ENCODE measurements at regions not wholly inside any gene's neighbourhood (a gene's known extent, or its start where the extent isn't known, plus 50 kb on each side); places are given as distances from the start of the nearest gene placed in this dataset.

DNA sequence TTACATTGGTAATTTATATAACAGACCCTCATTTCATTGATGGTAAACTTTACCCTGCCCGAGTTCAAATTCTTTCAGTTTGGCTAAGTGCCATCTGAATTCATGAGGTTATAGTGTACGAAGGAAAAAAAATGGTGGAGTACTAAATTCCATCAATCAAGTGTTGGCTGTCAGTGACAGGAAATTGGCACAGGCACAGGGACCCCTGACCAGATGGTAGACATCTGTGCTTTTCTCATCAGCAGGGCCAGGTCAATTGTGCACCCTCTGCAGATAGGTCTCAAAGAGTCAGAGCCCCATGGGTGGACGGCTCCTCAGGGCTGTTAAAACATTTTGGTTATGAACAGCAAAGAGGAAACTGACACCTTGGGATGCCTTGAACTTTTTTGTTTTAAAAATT lies 439.2 kb downstream of the SETBP1 start:
- peaks cover 3% of the 10 kb centered on the region for H3K27me3 Mint-ChIP-seq
- ATAC-seq (ENCODE audit: low read depth) (no peak), DNase-seq (no peak)
- POLR2A ChIA-PET: no interaction called here
- H3K4me1 Mint-ChIP-seq: no peaks in the 10 kb centered on the region
- no peaks in the 10 kb centered on the region for H3K9me3 Mint-ChIP-seq
- H3K36me3 Mint-ChIP-seq: no peaks in the 10 kb centered on the region
- no peak overlapping the region for H3K4me3 Mint-ChIP-seq
- no peak overlapping the region for H3K27ac Mint-ChIP-seq

DNA sequence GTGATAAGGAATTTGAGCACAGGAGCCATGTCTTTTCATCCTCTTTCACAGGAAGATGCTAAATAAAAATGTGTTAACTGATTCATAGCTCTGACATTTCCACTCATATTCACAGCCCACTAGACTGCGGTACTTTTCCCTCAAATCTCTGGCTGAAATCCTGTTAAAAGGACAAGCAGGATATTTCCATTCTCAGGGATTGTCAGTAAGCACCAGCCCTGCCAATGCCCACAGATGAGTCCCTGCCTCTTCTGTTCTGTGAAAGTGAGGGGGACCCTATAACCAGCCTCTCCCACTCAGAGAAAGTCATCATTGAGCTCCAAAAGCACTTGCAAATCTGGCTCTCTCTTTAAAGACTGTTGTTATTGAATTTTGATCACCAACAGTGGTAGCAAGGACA lies 440.5 kb downstream of the SETBP1 start:
- H3K27ac Mint-ChIP-seq: no peak overlapping the region
- no peak overlapping the region for H3K4me3 Mint-ChIP-seq
- H3K36me3 Mint-ChIP-seq: no peaks in the 10 kb centered on the region
- POLR2A ChIA-PET: no interaction called here
- no peak for DNase-seq
- no peaks in the 10 kb centered on the region for H3K4me1 Mint-ChIP-seq
- ATAC-seq (ENCODE audit: low read depth): no peak
- H3K27me3 Mint-ChIP-seq: peaks cover 2% of the 10 kb centered on the region
- no peaks in the 10 kb centered on the region for H3K9me3 Mint-ChIP-seq

DNA sequence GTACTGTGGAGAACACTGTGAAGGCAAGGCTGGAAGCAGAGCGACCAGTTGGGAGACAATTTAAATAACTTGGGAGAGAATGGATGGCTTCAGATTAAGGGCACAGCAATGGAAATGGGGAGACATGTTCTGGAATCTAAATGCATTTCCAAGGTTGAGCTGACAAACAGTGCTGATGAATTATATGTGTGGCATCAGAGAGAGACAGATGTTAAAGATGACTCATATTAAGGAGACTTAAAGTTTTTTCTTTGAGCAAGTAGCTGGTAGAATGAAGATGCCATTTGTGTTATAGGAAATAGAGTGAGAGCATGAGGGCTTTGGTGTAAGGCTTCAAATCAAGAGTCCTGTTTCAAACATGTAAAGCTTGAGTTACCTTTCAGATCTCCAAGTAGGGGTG lies 441.8 kb downstream of the SETBP1 start:
- no peaks in the 10 kb centered on the region for H3K27me3 Mint-ChIP-seq
- H3K4me3 Mint-ChIP-seq: no peak overlapping the region
- H3K9me3 Mint-ChIP-seq: no peaks in the 10 kb centered on the region
- no peaks in the 10 kb centered on the region for H3K4me1 Mint-ChIP-seq
- POLR2A ChIA-PET: no interaction called here
- no peak for ATAC-seq (ENCODE audit: low read depth)
- H3K36me3 Mint-ChIP-seq: no peaks in the 10 kb centered on the region
- DNase-seq: no peak
- no peak overlapping the region for H3K27ac Mint-ChIP-seq

DNA sequence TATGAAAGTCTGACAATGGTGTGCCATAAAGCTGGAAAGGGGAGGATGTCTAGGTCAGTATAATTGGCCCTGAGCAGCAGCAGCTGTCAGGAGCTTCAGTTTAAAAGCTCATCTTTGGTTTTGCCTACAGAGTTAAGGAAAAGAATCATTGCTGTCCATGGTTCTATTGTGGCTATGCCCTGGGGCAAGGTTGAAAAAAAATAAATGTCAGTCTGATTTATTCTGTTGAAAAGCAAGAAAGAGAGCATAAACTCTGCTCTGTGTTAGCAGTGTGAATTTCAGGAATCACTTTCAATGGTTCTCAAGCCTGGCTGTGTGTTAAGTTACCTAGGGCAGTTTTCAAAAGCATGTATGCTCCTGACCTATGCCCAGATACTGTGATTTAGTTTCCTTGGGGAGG lies 446.7 kb downstream of the SETBP1 start:
- DNase-seq: no peak

DNA sequence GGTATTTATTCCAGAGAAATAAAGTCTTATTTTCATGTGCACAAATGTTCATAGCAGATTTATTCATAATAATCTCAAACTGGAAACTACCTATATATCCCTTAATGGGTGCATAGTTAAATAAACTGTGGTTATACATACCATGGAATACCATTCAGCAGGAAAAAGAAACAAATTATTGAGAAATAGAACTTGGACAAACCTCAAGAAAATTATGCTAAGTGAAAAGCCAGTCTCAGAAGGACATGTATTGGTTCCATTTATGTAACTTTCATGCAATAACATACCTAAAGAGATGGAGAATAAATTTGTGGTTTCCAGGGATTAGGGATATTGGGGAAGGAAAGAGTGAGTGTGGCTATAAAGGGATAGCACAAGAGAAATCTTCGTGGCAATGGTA lies 452.6 kb downstream of the SETBP1 start:
- ATAC-seq (ENCODE audit: low read depth) (no peak), DNase-seq (no peak)
- H3K4me3 Mint-ChIP-seq: no peak overlapping the region
- POLR2A ChIA-PET: no interaction called here
- H3K4me1 Mint-ChIP-seq: no peaks in the 10 kb centered on the region
- H3K27me3 Mint-ChIP-seq: no peaks in the 10 kb centered on the region
- no peaks in the 10 kb centered on the region for H3K36me3 Mint-ChIP-seq
- no peaks in the 10 kb centered on the region for H3K9me3 Mint-ChIP-seq
- H3K27ac Mint-ChIP-seq: no peak overlapping the region

More for the DNA sequence above, 446.7 kb downstream of the SETBP1 start:
- H3K4me1 Mint-ChIP-seq: no peaks in the 10 kb centered on the region
- no peaks in the 10 kb centered on the region for H3K9me3 Mint-ChIP-seq
- H3K4me3 Mint-ChIP-seq: no peak overlapping the region
- no peaks in the 10 kb centered on the region for H3K36me3 Mint-ChIP-seq
- H3K27ac Mint-ChIP-seq: no peak overlapping the region
- H3K27me3 Mint-ChIP-seq: no peaks in the 10 kb centered on the region
- POLR2A ChIA-PET: no interaction called here
- ATAC-seq (ENCODE audit: low read depth): no peak

DNA sequence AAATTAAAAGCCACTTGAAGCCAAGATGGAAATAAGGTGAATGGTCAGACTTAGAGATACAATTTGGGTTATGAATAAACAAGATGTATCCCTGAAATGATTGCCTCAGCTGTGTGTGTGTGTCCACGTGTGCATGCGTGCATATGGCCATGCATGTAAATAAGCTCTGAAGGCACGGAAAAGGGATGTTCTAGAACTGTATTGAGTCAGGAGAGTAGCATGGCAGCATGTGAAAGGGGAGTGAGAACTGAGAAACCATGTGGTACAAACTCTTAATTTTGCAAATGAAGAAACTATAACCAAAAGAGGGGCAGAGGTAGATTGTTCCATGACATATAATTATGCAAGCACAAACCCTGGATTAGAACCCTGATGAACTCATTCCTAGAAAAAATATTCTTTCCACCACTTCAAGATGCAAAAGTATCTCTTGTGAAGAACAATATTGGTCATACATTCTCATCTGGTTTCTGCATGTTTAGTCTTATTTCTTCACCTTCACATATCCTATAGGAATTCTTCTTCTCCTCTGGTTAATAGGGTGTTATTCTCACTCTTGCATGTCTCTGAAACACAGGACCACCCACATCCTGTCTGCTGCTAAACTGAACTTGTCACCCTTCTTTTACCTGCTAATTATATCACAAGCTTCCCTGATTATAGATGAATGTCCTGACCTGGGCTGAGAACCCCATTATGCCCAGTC lies 455.8 kb downstream of the SETBP1 start:
- DNase-seq: no peak
- POLR2A ChIA-PET: no interaction called here

DNA sequence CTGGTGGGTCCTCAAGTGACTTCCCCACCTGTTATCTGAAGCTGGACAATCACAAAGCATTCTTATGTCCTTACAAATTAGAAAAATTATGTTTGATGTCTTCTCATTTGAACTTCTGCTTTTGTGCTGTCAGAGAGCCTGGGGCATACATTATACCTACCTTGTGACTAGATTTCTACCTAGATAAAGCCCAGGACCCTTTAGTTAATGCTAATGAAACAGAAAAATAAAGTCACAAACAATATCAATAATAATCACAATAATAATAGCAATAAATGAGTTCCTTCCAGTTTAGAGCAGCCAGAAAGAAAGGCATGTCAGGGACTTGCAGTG lies 456.4 kb downstream of the SETBP1 start:
- Mint-ChIP-seq H3K4me1 (no peaks in the 10 kb centered on the region), H3K4me3 (no peak overlapping the region), H3K9me3 (no peaks in the 10 kb centered on the region), H3K36me3 (no peaks in the 10 kb centered on the region), H3K27me3 (no peaks in the 10 kb centered on the region), H3K27ac (no peak overlapping the region)
- DNase-seq: no peak
- POLR2A ChIA-PET: no interaction called here
- ATAC-seq (ENCODE audit: low read depth): no peak

More for the DNA sequence above, 455.8 kb downstream of the SETBP1 start:
- Mint-ChIP-seq H3K27me3 (no peaks in the 10 kb centered on the region), H3K27ac (no peak overlapping the region), H3K36me3 (no peaks in the 10 kb centered on the region), H3K9me3 (no peaks in the 10 kb centered on the region), H3K4me1 (no peaks in the 10 kb centered on the region), H3K4me3 (no peak overlapping the region)
- no peak for ATAC-seq (ENCODE audit: low read depth)

DNA sequence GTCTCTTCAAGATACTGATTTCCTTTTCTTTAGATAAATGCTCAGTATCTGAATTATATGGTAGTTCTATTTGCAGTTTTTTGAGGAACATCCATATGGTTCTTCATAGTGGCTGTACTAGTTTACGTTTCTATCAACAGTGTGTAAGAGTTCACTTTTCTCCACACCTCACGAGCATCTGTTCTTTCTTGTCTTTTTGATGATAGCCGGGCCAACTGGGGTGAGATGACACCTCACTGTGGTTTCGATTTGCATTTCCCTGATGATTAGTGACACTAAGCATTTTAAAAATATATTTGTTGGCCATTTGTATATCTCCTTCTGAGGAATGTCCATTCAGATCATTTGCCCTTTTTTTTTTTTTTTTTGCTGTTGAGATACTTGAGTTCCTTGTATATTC lies 458.8 kb downstream of the SETBP1 start:
- H3K27ac Mint-ChIP-seq: no peak overlapping the region
- POLR2A ChIA-PET: no interaction called here
- ATAC-seq (ENCODE audit: low read depth) (no peak), DNase-seq (no peak)
- no peak overlapping the region for H3K4me3 Mint-ChIP-seq
- H3K9me3 Mint-ChIP-seq: no peaks in the 10 kb centered on the region
- H3K36me3 Mint-ChIP-seq: no peaks in the 10 kb centered on the region
- no peaks in the 10 kb centered on the region for H3K4me1 Mint-ChIP-seq
- H3K27me3 Mint-ChIP-seq: no peaks in the 10 kb centered on the region

DNA sequence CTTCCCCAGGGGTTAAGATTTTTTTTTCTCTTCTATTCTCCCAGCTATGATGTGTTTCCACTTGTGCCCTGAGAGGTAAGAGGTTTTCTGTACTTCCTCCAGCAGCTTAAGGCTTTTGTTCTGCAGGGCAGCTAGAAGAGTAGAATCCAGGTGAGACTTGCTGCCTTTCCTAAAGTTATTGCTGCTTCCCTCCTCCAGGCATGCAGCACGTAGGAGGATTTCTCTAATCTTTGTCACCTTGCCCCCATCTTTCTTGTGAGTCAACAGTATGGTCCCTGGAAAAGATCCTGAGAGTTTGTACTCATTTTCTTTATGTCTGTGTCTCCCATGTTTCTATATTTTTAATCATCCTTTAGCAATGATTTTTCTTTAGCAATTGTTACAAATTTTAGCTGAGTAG lies 462.2 kb downstream of the SETBP1 start:
- no peaks in the 10 kb centered on the region for H3K36me3 Mint-ChIP-seq
- H3K27ac Mint-ChIP-seq: no peak overlapping the region
- no peak overlapping the region for H3K4me3 Mint-ChIP-seq
- H3K27me3 Mint-ChIP-seq: no peaks in the 10 kb centered on the region
- no peak for ATAC-seq (ENCODE audit: low read depth)
- POLR2A ChIA-PET: no interaction called here
- no peak for DNase-seq
- H3K4me1 Mint-ChIP-seq: no peaks in the 10 kb centered on the region
- no peaks in the 10 kb centered on the region for H3K9me3 Mint-ChIP-seq

DNA sequence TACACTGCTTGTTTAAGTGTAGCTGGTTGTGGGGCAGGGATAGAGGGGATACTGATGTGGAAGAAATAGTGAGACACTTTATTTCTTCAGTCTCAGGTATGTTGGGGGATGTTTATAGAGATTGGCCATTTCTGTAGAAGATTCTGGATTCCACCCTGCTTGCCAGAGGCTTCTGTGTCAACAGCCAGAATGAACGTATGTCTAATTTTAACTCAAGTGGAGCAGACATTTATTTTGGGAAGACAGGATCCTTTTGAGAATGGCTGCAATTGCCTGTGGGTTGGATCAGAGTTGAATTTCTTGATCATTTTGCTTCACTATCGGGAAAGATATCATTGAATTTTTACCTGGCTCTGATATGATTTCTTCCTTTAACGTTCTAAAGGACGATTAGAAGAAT lies 465.6 kb upstream of the SLC14A2 start:
- no peak overlapping the region for H3K4me3 Mint-ChIP-seq
- no peaks in the 10 kb centered on the region for H3K36me3 Mint-ChIP-seq
- DNase-seq (no peak), ATAC-seq (ENCODE audit: low read depth) (no peak)
- H3K27ac Mint-ChIP-seq: no peak overlapping the region
- POLR2A ChIA-PET: no interaction called here
- no peaks in the 10 kb centered on the region for H3K9me3 Mint-ChIP-seq
- no peaks in the 10 kb centered on the region for H3K27me3 Mint-ChIP-seq
- no peaks in the 10 kb centered on the region for H3K4me1 Mint-ChIP-seq

DNA sequence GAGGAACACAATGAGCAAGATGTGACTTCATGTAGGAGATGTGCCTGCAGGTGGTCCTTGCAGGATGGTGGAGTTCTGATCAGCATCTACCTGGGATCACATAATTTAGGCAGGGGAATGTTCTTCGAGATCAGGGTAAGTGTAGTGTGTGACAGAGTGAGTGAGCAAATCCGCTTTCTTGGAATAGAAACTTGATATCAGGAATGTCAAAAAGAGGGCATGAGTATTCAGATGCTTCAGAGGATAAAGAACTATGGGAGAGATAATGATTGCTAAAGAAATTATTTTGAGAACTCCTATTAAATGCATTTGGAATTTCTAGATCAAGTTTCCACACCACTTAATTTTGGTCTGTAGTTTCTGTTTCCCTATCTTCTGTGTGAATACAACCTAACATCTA lies 463.6 kb upstream of the SLC14A2 start:
- Mint-ChIP-seq H3K4me1 (no peaks in the 10 kb centered on the region), H3K4me3 (no peak overlapping the region), H3K27me3 (no peaks in the 10 kb centered on the region), H3K36me3 (no peaks in the 10 kb centered on the region), H3K27ac (no peak overlapping the region), H3K9me3 (no peaks in the 10 kb centered on the region)
- POLR2A ChIA-PET: no interaction called here
- DNase-seq: no peak
- ATAC-seq (ENCODE audit: low read depth): no peak

DNA sequence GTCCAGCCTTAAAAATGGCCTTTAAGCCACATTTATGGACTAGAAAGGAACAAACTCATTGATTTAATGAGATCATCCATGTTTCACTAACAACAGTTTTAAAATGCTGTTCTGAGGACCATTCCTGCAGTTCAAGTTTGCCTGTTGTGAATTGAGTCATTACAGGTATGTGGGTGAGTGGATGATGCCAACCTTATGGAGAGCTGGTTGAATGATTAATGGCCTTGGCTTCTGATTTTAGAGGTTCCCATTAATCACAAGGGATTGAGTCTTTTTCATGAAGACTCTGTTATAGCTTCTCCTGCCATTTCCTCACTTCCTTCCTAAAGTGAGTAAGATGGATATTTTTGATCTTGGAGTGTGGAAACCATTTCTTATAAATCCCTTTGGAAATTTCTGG lies 459.8 kb upstream of the SLC14A2 start:
- Mint-ChIP-seq H3K27ac (no peak overlapping the region), H3K9me3 (peaks cover 2% of the 10 kb centered on the region), H3K4me3 (no peak overlapping the region), H3K27me3 (peaks cover 2% of the 10 kb centered on the region), H3K4me1 (no peaks in the 10 kb centered on the region), H3K36me3 (no peaks in the 10 kb centered on the region)
- POLR2A ChIA-PET: no interaction called here
- DNase-seq: no peak
- no peak for ATAC-seq (ENCODE audit: low read depth)

DNA sequence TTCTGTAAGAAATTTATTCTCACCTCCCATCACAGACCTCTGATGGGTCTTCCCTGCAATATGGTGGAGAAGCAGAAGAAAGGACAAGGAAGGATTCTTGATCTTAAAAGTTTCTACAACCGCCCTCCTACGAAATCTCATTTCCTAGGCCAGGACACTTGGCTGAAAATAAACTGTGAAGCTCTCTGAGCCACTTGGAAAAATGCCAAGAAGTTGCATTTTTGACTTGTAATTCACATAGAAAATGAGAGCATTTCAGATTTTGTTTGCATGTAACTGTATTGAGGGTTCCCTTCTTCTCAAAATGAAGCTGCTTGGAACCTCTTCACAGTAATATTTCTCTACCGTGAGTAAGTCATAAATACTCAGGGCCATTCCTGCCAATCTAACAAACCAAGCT lies 458.3 kb upstream of the SLC14A2 start:
- POLR2A ChIA-PET: no interaction called here
- Mint-ChIP-seq H3K4me1 (no peaks in the 10 kb centered on the region), H3K4me3 (no peak overlapping the region), H3K27ac (no peak overlapping the region), H3K27me3 (peaks cover 2% of the 10 kb centered on the region), H3K9me3 (peaks cover 2% of the 10 kb centered on the region), H3K36me3 (no peaks in the 10 kb centered on the region)
- ATAC-seq (ENCODE audit: low read depth) (no peak), DNase-seq (no peak)

DNA sequence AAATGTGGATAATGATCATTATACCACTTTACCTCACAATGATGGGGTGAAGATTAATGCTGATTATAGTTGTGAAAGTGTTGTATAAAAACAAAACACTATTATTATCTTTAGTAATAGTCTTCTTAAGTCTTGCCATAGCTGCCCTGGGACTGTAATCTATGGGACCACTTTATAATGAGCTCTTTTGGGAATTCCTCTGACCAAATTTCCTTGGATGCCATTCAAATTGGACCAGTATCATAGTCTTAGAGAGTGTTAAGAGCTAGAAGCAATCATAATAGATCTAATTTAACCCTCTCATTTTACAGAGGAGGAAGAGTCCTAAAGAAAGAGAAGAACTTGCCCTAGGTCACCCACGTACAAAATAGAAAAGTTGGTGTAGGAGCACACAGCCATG lies 457.7 kb upstream of the SLC14A2 start:
- H3K9me3 Mint-ChIP-seq: peaks cover 2% of the 10 kb centered on the region
- POLR2A ChIA-PET: no interaction called here
- no peak overlapping the region for H3K27ac Mint-ChIP-seq
- H3K36me3 Mint-ChIP-seq: no peaks in the 10 kb centered on the region
- H3K27me3 Mint-ChIP-seq: peaks cover 2% of the 10 kb centered on the region
- ATAC-seq (ENCODE audit: low read depth): no peak
- no peaks in the 10 kb centered on the region for H3K4me1 Mint-ChIP-seq
- DNase-seq: no peak
- no peak overlapping the region for H3K4me3 Mint-ChIP-seq

DNA sequence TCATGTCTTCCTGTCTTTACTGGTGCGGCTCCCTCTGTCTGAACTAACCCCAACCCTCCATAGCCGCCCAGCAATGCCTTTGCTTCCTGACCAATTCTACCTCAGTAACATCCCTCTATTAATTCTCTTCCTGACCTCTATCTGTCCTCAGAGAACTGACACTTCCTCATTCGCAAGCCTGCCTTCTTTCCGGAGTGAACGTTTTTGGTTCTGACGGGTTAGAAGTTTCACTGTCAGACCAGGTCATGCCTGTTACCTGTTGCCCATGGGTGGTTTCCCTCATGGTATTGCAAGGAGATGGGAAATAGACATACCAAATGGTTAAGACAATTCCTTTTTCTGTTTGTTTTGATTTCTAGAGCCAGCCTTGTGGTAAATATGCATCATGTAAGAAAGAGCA lies 453.4 kb upstream of the SLC14A2 start:
- DNase-seq (no peak), ATAC-seq (ENCODE audit: low read depth) (no peak)
- H3K36me3 Mint-ChIP-seq: no peaks in the 10 kb centered on the region
- peaks cover 2% of the 10 kb centered on the region for H3K9me3 Mint-ChIP-seq
- POLR2A ChIA-PET: no interaction called here
- no peak overlapping the region for H3K4me3 Mint-ChIP-seq
- no peaks in the 10 kb centered on the region for H3K4me1 Mint-ChIP-seq
- H3K27me3 Mint-ChIP-seq: peaks cover 2% of the 10 kb centered on the region
- no peak overlapping the region for H3K27ac Mint-ChIP-seq
